ENCODE measurements at regions not wholly inside any gene's neighbourhood (a gene's known extent, or its start where the extent isn't known, plus 50 kb on each side); places are given as distances from the start of the nearest gene placed in this dataset.
"Not testable (repeated sequence)": the region's sequence is repeated elsewhere in the genome, so short reads cannot be mapped to it uniquely, and the experiment has no call there.

GRCh38 chr14:44616204-44616603 is 109.1 kb upstream of the FSCB start:
- DNase-seq (ENCODE audit: low spot score), result no peak

DNA sequence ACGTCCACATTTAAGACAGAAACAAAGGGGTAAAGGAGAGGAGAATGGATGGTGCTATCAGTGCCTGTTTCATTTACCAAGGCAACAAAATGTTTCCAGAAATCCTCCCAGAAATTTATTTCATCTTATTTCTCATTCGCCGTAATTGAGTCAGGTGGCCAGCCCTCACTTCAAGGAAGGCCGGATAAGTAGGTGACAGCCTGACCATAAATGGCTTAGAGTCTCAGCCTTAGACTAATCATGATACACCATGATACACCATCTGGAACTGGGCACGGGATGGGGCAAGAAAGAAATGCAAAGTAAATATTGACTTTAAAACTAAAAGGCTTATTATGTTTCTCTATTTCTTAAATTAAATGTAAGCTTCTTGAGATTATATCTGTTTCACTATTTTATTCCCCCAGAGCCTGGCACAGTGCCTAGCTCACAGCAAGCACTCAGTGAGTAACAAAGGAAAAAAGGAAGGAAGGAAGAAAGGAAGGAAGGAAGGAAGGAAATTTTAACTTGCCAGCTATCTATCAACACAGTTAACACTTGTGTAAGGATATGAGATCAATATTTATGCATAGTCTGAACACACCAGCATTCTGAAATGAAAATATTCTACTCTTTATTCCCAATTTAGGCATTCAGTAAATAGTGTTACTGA is 106.1 kb upstream of the FSCB start:
- DNase-seq (ENCODE audit: low spot score), result no peak

- DNase-seq (ENCODE audit: low spot score), result no peak
Observed at GRCh38 chr14:44612002-44612401, 104.9 kb upstream of the FSCB start.

GRCh38 chr14:44609876-44610510 is 102.9 kb upstream of the FSCB start:
- DNase-seq (ENCODE audit: low spot score), result no peak

DNA sequence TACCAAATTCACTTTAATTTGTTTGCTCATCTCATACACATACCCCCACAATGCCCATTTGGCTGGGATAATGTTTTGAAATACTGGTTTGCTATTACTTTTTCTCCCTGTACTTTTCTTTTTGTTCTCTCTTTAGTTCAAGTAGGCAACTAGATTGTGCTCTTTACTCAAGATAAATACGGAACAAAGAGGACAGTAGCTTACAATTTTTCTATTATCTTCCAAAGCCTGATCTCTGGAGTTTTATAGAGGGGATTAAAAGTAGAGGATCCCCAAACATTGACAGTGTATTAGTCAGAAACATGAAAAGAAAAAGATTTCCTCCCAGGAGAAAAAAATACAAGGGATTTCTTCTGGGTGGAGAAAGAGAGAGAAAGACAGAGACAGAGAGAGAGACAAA is 102.1 kb upstream of the FSCB start:
- DNase-seq (ENCODE audit: low spot score), result no peak

- DNase-seq (ENCODE audit: low spot score), result no peak
Observed at GRCh38 chr14:44607701-44608100, 100.6 kb upstream of the FSCB start.

GRCh38 chr14:44606576-44606975 is 99.5 kb upstream of the FSCB start:
- DNase-seq (ENCODE audit: low spot score), result no peak

- DNase-seq (ENCODE audit: low spot score), result not testable (repeated sequence)
Observed at GRCh38 chr14:44601266-44601665, 94.2 kb upstream of the FSCB start.

DNA sequence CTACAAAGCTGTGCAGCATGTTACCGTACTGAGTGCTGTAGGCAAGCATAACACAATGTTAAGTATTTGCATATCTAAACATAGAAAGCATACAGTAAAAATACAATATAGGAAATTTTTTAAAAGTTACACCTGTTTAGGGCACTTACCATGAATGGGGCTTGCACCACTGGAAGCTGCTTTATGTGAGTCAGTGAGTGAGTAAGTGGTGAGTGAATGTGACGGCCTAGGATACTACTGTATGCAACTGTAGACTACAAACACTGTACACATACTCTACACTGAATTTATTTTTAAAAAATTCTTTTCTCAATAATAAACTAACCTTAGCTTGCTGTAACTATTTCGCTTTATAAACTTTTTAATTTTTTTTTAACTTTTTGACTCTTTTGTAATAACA is 82.1 kb upstream of the FSCB start:
- DNase-seq (ENCODE audit: low spot score), result peak; percentile 2

DNA sequence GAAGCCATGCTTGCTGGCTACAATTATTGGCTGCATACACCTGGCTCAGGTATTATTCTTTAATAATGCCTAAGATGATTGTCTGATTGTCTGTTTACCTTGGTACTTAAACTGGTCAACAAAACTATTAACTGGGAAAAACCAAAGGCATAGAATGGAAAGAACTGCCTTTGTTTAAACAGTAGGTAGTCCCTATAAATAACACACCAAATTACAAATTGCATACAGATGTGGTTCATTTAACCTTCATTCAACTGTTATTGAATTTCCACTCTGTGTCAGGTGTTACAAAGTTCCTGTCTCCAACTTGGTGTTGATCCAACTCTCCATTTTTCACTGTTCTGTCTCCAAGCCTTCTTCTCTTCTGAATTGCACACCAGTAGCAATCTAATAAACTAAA is 79.8 kb upstream of the FSCB start:
- no peak for DNase-seq (ENCODE audit: low spot score)

- no peak for DNase-seq (ENCODE audit: low spot score)
Observed at GRCh38 chr14:44576356-44576755, 69.3 kb upstream of the FSCB start.

GRCh38 chr14:44567997-44568396 is 60.9 kb upstream of the FSCB start:
- no peak for DNase-seq (ENCODE audit: low spot score)

GRCh38 chr14:44565968-44566367 is 58.9 kb upstream of the FSCB start:
- DNase-seq (ENCODE audit: low spot score), result no peak

DNA sequence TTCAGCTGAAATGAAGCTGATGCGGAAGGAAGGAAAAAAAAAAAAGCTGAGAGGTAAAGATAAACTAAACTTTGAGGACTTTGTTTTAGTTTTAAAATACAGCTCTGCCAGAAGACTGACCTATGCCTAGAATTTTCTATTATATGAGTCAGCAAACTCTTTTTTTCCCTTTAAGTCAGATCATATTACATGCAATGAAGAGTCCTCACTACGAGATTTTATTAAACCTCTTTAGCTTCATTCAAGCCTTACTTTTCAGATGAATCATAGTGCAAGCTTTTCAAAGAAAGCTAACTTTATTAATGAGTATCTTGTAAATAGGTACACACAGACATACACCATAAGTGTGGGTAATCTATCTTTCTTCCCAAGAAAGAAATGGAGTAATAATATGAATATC is 57.8 kb upstream of the FSCB start:
- no peak for DNase-seq (ENCODE audit: low spot score)
